ENCODE measurements at regions not wholly inside any gene's neighbourhood (a gene's known extent, or its start where the extent isn't known, plus 50 kb on each side); places are given as distances from the start of the nearest gene placed in this dataset.

- Mint-ChIP-seq H3K4me3 (peak overlapping the region; percentile 56), H3K36me3 (ENCODE audit: low read depth) (no peaks in the 10 kb centered on the region), H3K27ac (no peak overlapping the region), H3K27me3 (ENCODE audit: insufficient read depth) (peaks cover 96% of the 10 kb centered on the region), H3K4me1 (peaks cover 9% of the 10 kb centered on the region), H3K9me3 (no peaks in the 10 kb centered on the region)
- H3K27ac ChIP-seq (ENCODE audit: low read depth, low read length) = no peak overlapping the region
- peak overlapping the region; percentile 77 for H3K4me3 ChIP-seq (ENCODE audit: low read length)
- no peak for TF ChIP-seq CTCF (conservative IDR thresholded peaks at IDR 0.05)
- no peaks in the 10 kb centered on the region for H3K36me3 ChIP-seq (ENCODE audit: control insufficient read depth, insufficient read depth, low read length)
- no peaks in the 10 kb centered on the region for H3K9me3 ChIP-seq (ENCODE audit: control insufficient read depth, low read length)
- DNase-seq = peak; percentile 78
- H3K27me3 ChIP-seq (ENCODE audit: control insufficient read depth, insufficient read depth, low read length, poor library complexity, severe bottlenecking) = peaks cover 99% of the 10 kb centered on the region
- H3K9ac ChIP-seq (ENCODE audit: extremely low read depth, low read length, poor library complexity, severe bottlenecking) = no peak overlapping the region
- peaks cover 3% of the 10 kb centered on the region for H3K4me1 ChIP-seq (ENCODE audit: control insufficient read depth, insufficient read depth, low read length)
- 3 to 9% methylated on average over 6 to 18 of the region's 18 CpGs for WGBS, 2 experiments (ENCODE audit: insufficient coverage in 1 of 2, insufficient read length in 1 of 2)
These were observed 255.1 kb downstream of the OTUD1 start for GRCh38 chr10:23693925-23694324.

GRCh38 chr10:23694446-23694920 is 255.6 kb downstream of the OTUD1 start:
- TF ChIP-seq CTCF (conservative IDR thresholded peaks at IDR 0.05) = no peak
- H3K4me1 Mint-ChIP-seq = peaks cover 9% of the 10 kb centered on the region
- no peak overlapping the region for H3K9ac ChIP-seq (ENCODE audit: extremely low read depth, low read length, poor library complexity, severe bottlenecking)
- no peaks in the 10 kb centered on the region for H3K9me3 ChIP-seq (ENCODE audit: control insufficient read depth, low read length)
- H3K36me3 ChIP-seq (ENCODE audit: control insufficient read depth, insufficient read depth, low read length) = no peaks in the 10 kb centered on the region
- peaks cover 3% of the 10 kb centered on the region for H3K4me1 ChIP-seq (ENCODE audit: control insufficient read depth, insufficient read depth, low read length)
- WGBS, 2 experiments (ENCODE audit: insufficient coverage in 1 of 2, insufficient read length in 1 of 2) = 0% methylated on average over 2 to 49 of the region's 49 CpGs
- H3K27ac Mint-ChIP-seq = no peak overlapping the region
- H3K4me3 ChIP-seq (ENCODE audit: low read length) = peak overlapping the region; percentile 77
- peak; percentile 86 for DNase-seq
- peak overlapping the region; percentile 56 for H3K4me3 Mint-ChIP-seq
- H3K9me3 Mint-ChIP-seq = no peaks in the 10 kb centered on the region
- H3K36me3 Mint-ChIP-seq (ENCODE audit: low read depth) = no peaks in the 10 kb centered on the region
- peaks cover 99% of the 10 kb centered on the region for H3K27me3 ChIP-seq (ENCODE audit: control insufficient read depth, insufficient read depth, low read length, poor library complexity, severe bottlenecking)
- H3K27me3 Mint-ChIP-seq (ENCODE audit: insufficient read depth) = peaks cover 96% of the 10 kb centered on the region
- no peak overlapping the region for H3K27ac ChIP-seq (ENCODE audit: low read depth, low read length)

DNA sequence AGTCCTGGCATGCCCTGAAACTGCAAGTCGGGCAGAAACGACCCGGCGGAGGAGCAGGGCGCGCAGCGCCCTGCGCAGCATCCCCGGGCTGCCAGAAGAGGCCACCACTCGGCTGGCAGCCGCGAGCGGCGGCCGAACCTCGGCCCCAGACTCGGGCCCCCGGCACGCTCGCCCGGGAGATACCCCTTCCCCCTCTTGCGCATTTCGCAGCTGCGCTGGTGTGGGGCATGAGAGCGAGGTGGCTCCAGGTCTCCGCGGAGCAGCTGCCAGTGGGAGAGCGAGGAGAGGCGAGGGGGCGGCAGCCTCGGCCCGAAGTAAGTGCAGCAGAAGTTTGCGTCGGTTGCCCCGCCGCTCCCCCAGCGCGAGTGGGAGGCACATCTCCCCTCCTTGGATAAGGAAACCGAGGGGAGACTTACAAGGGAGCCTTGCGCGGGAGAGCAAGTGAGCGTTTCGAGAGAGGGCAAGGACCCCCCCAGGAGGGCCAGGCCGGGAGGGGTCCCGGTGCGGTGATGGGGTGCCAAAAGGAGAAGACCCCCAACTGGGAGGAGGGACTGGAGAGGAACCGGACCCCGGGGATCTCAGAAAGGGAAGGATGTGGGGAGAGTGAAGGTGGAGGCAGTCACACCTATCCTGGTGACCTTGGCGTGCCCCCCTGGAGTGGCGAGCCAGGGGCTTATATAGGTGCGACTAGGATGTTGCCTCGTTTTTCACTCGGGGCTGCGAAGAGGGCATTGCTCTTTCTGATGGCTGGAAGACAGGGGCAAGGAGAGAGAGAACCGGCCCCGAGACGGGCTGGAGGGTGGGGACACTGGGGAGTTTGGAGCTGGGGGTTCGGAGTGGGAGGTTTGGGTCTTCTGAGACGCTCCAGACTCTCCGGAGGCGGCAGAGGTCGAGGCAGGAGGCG is 256.3 kb downstream of the OTUD1 start:
- Mint-ChIP-seq H3K9me3 (no peaks in the 10 kb centered on the region), H3K4me1 (peaks cover 9% of the 10 kb centered on the region), H3K4me3 (peak overlapping the region; percentile 56), H3K27me3 (ENCODE audit: insufficient read depth) (peaks cover 95% of the 10 kb centered on the region), H3K36me3 (ENCODE audit: low read depth) (no peaks in the 10 kb centered on the region), H3K27ac (no peak overlapping the region)
- 2% methylated on average over 21 to 63 of the region's 63 CpGs for WGBS, 2 experiments (ENCODE audit: insufficient coverage in 1 of 2, insufficient read length in 1 of 2)
- H3K36me3 ChIP-seq (ENCODE audit: control insufficient read depth, insufficient read depth, low read length) = no peaks in the 10 kb centered on the region
- peak; percentile 43 for TF ChIP-seq CTCF (conservative IDR thresholded peaks at IDR 0.05)
- H3K9me3 ChIP-seq (ENCODE audit: control insufficient read depth, low read length) = no peaks in the 10 kb centered on the region
- H3K4me3 ChIP-seq (ENCODE audit: low read length) = peak overlapping the region; percentile 77
- H3K27ac ChIP-seq (ENCODE audit: low read depth, low read length) = no peak overlapping the region
- peaks cover 3% of the 10 kb centered on the region for H3K4me1 ChIP-seq (ENCODE audit: control insufficient read depth, insufficient read depth, low read length)
- peak; percentile 80 for DNase-seq
- peaks cover 98% of the 10 kb centered on the region for H3K27me3 ChIP-seq (ENCODE audit: control insufficient read depth, insufficient read depth, low read length, poor library complexity, severe bottlenecking)
- no peak overlapping the region for H3K9ac ChIP-seq (ENCODE audit: extremely low read depth, low read length, poor library complexity, severe bottlenecking)

All from endodermal cell (in vitro differentiated cells).